Psoas muscle (tissue), 7 donors: ENCODE measurements at regions not wholly inside any gene's neighbourhood (a gene's known extent, or its start where the extent isn't known, plus 50 kb on each side); places are given as distances from the start of the nearest gene placed in this dataset.

Experiments used
- ATAC-seq, 4 donors: fragments of 200-7000 bp; cut with Tn5 transposase; one replicate each; pipeline ENCODE4 v1.9.1; 2020; ENCODE audit warnings: moderate library complexity in 3 of 4, mild to moderate bottlenecking in 2 of 4
- DNase-seq, 2 donors: peaks; one replicate each; pipeline ENCODE4 v3.0.0-alpha.2; 2020
- H3K27ac ChIP-seq: fragments of 200-600 bp; one replicate; pipeline ENCODE4 v1.8.0; 2022
- H3K27me3 ChIP-seq, 3 donors: fragments of 200-600 bp in 1 of 3; one replicate each; pipeline versions ENCODE4 v1.6.1 to v1.8.0; 2013 to 2022; ENCODE audit warnings: low read length in 2 of 3, mild to moderate bottlenecking in 2 of 3, moderate library complexity in 1 of 3; ENCODE audit not compliant: insufficient read depth in 3 of 3
- H3K36me3 ChIP-seq, 2 donors: fragments of 200-600 bp in 1 of 2; one replicate each; pipeline versions ENCODE4 v1.6.1 to v1.8.0; 2013 to 2022; ENCODE audit warnings: low read depth in 1 of 2, mild to moderate bottlenecking in 1 of 2, moderate library complexity in 1 of 2; ENCODE audit not compliant: insufficient read depth in 1 of 2
- H3K4me1 ChIP-seq: fragments of 200-600 bp; one replicate; pipeline ENCODE4 v1.8.0; 2022
- H3K4me3 ChIP-seq: fragments of 200-600 bp; one replicate; pipeline ENCODE4 v1.8.0; 2022; ENCODE audit warnings: mild to moderate bottlenecking
- H3K9me3 ChIP-seq: fragments of 200-600 bp; one replicate; pipeline ENCODE4 v1.8.0; 2022
- WGBS, 3 donors: extraction: QIAGEN DNeasy Blood & Tissue Kit; methylation state at CpG; one replicate each; pipeline versions ENCODE4 v1.1.6 to v1.1.7; 2013; 5-methylcytosine and 5-hydroxymethylcytosine counted together
- intact Hi-C, 2 donors: fragments of 100-400 bp; cut with DNase I; formaldehyde crosslinking; loops; one replicate each; pipeline versions ENCODE4 v1.11.0 to v1.14.2; 2022
- TF ChIP-seq, protein P1 (sequence below): fragments of 200-600 bp; IDR thresholded peaks from one replicate; pipeline ENCODE4 v1.8.0; 2022; ENCODE audit warnings: antibody characterized with exemption
- donor health status: healthy with polysubstance abuse.
- donor health status: DM: no; HTN: no; CAD: no; lungs with moderate emphysema.
- donor health status: Bipolar disorder and iron deficiency.
- donor health status: healthy.
- donor health status: DM: yes; HTN: yes; CAD: no.
- donor health status: DM: no; HTN: no; CAD: no.
- donor health status: DM: yes; HTN: yes; CAD: no.

DNA sequence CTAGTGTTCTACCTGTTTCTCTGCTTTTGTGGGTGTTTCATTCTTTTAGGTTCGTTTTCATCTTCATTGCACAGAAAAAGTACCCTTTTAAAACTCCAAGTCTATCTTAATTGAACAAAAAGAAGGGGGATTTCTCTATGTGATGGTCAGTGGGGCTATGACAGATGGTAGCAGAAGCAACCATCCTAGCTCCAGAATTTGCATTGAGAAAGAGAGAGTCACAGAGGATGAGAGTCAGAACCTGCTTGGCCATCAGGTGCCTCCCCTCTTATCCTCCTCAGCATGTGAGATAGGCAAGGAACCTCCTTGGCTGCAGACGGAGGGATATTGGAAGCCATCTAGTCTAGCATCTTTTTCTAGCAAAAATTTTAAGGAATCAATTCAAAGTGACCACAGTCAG, 398.0 kb upstream of the DCC start:
- H3K9me3 ChIP-seq, result no peaks in the 10 kb centered on the region
- no peaks in the 10 kb centered on the region for H3K36me3 ChIP-seq
- no peak for ATAC-seq
- TF ChIP-seq, protein P1, sequence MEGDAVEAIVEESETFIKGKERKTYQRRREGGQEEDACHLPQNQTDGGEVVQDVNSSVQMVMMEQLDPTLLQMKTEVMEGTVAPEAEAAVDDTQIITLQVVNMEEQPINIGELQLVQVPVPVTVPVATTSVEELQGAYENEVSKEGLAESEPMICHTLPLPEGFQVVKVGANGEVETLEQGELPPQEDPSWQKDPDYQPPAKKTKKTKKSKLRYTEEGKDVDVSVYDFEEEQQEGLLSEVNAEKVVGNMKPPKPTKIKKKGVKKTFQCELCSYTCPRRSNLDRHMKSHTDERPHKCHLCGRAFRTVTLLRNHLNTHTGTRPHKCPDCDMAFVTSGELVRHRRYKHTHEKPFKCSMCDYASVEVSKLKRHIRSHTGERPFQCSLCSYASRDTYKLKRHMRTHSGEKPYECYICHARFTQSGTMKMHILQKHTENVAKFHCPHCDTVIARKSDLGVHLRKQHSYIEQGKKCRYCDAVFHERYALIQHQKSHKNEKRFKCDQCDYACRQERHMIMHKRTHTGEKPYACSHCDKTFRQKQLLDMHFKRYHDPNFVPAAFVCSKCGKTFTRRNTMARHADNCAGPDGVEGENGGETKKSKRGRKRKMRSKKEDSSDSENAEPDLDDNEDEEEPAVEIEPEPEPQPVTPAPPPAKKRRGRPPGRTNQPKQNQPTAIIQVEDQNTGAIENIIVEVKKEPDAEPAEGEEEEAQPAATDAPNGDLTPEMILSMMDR, result no peak
- H3K27me3 ChIP-seq, result no peaks in the 10 kb centered on the region
- 44 to 61% (median 51%) methylated on average over 2 of the region's 2 CpGs for WGBS, 3 donors
- intact Hi-C loops, result no loop called here
- no peak overlapping the region for H3K4me3 ChIP-seq
- DNase-seq, result no peak
- H3K4me1 ChIP-seq, result no peaks in the 10 kb centered on the region
- H3K27ac ChIP-seq, result no peak overlapping the region

DNA sequence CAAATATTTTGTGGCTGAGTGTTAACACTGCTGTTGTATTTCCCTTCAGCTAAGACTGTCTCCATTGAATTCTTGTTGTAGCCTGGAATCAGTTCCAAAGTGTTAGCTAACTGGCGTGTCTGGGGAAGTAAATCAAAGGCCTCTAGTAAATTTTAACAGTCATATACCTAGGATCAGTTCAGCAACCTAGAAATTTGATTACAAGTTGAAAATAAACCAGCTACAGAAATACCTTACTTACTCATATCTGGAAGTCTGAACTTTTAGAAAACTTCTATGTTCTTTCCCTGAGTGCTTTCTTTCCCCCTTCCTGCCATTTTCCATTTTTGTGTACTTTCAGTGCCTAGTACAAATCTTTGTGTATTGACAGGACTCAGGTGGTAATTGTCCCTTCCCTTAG, 396.7 kb upstream of the DCC start:
- Histone ChIP-seq H3K36me3 (no peaks in the 10 kb centered on the region), H3K9me3 (no peaks in the 10 kb centered on the region), H3K4me1 (no peaks in the 10 kb centered on the region), H3K27ac (no peak overlapping the region), H3K27me3 (no peaks in the 10 kb centered on the region), H3K4me3 (no peak overlapping the region)
- ATAC-seq, result no peak
- TF ChIP-seq, protein P1, result no peak
- intact Hi-C loops, result no loop called here
- 47 to 68% (median 58%) methylated on average over 1 of the region's 1 CpG for WGBS, 3 donors
- no peak for DNase-seq

DNA sequence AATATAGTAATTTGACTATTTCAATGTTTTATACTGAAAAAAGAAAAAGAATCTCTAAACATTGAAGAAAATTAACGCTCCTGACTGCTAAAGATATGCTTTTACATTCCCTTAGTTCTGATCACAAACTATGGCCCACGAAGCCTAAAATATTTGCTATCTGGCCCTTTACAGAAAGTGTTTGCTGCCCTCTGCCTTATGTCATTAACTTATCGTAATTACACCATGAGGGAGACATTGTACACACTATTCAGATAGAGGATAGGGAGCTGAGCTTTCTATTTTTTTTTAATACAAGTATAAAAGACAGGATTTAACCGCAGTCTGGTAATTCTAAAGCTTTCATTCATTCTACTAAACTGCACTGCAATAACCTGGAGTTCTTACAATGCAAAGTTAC, 393.1 kb upstream of the DCC start:
- Histone ChIP-seq H3K27me3 (no peaks in the 10 kb centered on the region), H3K27ac (no peak overlapping the region), H3K4me1 (no peaks in the 10 kb centered on the region), H3K9me3 (no peaks in the 10 kb centered on the region), H3K4me3 (no peak overlapping the region), H3K36me3 (no peaks in the 10 kb centered on the region)
- 70 to 75% (median 72%) methylated on average over 4 of the region's 4 CpGs for WGBS, 3 donors
- TF ChIP-seq, protein P1, result no peak
- intact Hi-C loops, result no loop called here
- ATAC-seq, result no peak
- DNase-seq, result no peak

DNA sequence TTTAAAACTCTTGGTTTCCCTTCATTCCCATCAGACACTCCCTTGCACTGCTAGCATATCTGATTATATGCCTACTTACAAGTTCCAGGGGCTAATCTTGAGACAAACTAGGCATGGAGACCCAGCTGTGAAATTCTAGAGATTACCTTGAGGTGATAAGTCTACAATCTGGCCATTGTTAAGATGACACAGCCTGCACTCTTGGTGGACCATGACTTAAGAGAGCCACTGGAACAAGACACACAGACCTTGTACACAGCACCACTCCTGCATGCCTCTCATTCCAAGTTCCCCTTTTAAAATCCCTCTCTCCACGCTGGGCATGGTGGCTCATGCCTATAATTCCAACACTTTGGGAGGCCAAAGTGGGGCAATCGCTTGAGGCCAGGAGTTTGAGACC, 387.2 kb upstream of the DCC start:
- DNase-seq (no peak), ATAC-seq (no peak)
- intact Hi-C loops, result no loop called here
- H3K9me3 ChIP-seq, result no peaks in the 10 kb centered on the region
- TF ChIP-seq, protein P1, result no peak
- no peaks in the 10 kb centered on the region for H3K36me3 ChIP-seq
- no peaks in the 10 kb centered on the region for H3K4me1 ChIP-seq
- H3K4me3 ChIP-seq, result no peak overlapping the region
- 68 to 74% (median 68%) methylated on average over 2 of the region's 2 CpGs for WGBS, 3 donors
- no peaks in the 10 kb centered on the region for H3K27me3 ChIP-seq
- no peak overlapping the region for H3K27ac ChIP-seq

DNA sequence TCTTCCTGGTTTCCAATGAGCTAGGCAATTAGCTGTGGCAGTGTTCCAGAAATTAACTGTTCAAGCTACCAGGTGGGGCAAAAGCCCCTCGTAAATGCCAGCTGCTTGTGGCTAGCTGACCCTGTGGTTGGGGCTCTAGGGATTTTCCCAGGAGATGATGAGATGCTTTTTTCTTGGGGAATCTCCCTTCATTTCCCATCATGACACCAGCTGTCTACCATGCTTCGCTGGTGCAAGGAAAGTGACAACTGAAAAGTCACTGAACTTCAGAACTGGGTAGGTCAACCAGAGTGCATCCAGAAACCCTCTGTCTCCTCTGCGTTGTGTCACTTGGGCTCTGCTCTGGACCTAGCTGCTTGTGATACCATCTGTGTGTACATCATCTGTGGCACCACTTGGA, 386.5 kb upstream of the DCC start:
- TF ChIP-seq, protein P1, result no peak
- no peak for ATAC-seq
- DNase-seq, result no peak
- no peaks in the 10 kb centered on the region for H3K9me3 ChIP-seq
- 46 to 65% (median 55%) methylated on average over 3 of the region's 3 CpGs for WGBS, 3 donors
- H3K36me3 ChIP-seq, result no peaks in the 10 kb centered on the region
- intact Hi-C loops, result no loop called here
- no peaks in the 10 kb centered on the region for H3K27me3 ChIP-seq
- no peaks in the 10 kb centered on the region for H3K4me1 ChIP-seq
- H3K27ac ChIP-seq, result no peak overlapping the region
- no peak overlapping the region for H3K4me3 ChIP-seq
